Chondrocyte (in vitro differentiated cells): ENCODE measurements at regions not wholly inside any gene's neighbourhood (a gene's known extent, or its start where the extent isn't known, plus 50 kb on each side); places are given as distances from the start of the nearest gene placed in this dataset.

Experiments used
- DNase-seq: peaks from one replicate; pipeline ENCODE4 v3.0.0; 2021; ENCODE audit warnings: mixed read lengths, low spot score
- H3K27ac Mint-ChIP-seq: one replicate; pipeline ENCODE4 v1.8.0; 2021; ENCODE audit warnings: mild to moderate bottlenecking, moderate library complexity, mixed read lengths; ENCODE audit not compliant: unreplicated experiment
- H3K27me3 Mint-ChIP-seq: 2 replicates; pipeline ENCODE4 v1.8.0; 2021; ENCODE audit warnings: low read depth, mixed read lengths
- H3K36me3 Mint-ChIP-seq: 2 replicates; pipeline ENCODE4 v1.8.0; 2021; ENCODE audit warnings: low read depth, mixed read lengths
- H3K4me1 Mint-ChIP-seq: 2 replicates; pipeline ENCODE4 v1.8.0; 2021; ENCODE audit warnings: low read depth, mild to moderate bottlenecking, mixed read lengths
- H3K4me3 Mint-ChIP-seq: one replicate; pipeline ENCODE4 v1.8.0; 2021; ENCODE audit warnings: mild to moderate bottlenecking, moderate library complexity, mixed read lengths; ENCODE audit not compliant: unreplicated experiment
- H3K9me3 Mint-ChIP-seq: 2 replicates; pipeline ENCODE4 v1.8.0; 2021; ENCODE audit warnings: low read depth, mixed read lengths
- CTCF ChIP-seq: fragments of 200-600 bp; sonication (generic); IDR thresholded peaks from 2 replicates; pipeline ENCODE4 v1.5.0; 2021; ENCODE audit warnings: antibody characterized with exemption, mild to moderate bottlenecking, moderate library complexity

GRCh38 chr3:110955301-110955880 is 116.2 kb upstream of the NECTIN3 start:
- H3K4me3 Mint-ChIP-seq, result peak overlapping the region; percentile 66
- H3K27ac Mint-ChIP-seq, result peak overlapping the region; percentile 85
- DNase-seq, result no peak
- no peaks in the 10 kb centered on the region for H3K9me3 Mint-ChIP-seq
- no peaks in the 10 kb centered on the region for H3K27me3 Mint-ChIP-seq
- peaks cover 6% of the 10 kb centered on the region for H3K36me3 Mint-ChIP-seq
- H3K4me1 Mint-ChIP-seq, result peaks cover 62% of the 10 kb centered on the region
- TF ChIP-seq CTCF, result no peak

GRCh38 chr3:110956081-110956480 is 115.5 kb upstream of the NECTIN3 start:
- peak overlapping the region; percentile 85 for H3K27ac Mint-ChIP-seq
- no peaks in the 10 kb centered on the region for H3K9me3 Mint-ChIP-seq
- peak overlapping the region; percentile 66 for H3K4me3 Mint-ChIP-seq
- TF ChIP-seq CTCF, result no peak
- H3K4me1 Mint-ChIP-seq, result peaks cover 64% of the 10 kb centered on the region
- no peaks in the 10 kb centered on the region for H3K27me3 Mint-ChIP-seq
- H3K36me3 Mint-ChIP-seq, result peaks cover 6% of the 10 kb centered on the region
- DNase-seq, result no peak

- peak overlapping the region; percentile 66 for H3K4me3 Mint-ChIP-seq
- peak overlapping the region; percentile 57 for H3K27ac Mint-ChIP-seq
- DNase-seq, result no peak
- peaks cover 6% of the 10 kb centered on the region for H3K36me3 Mint-ChIP-seq
- peaks cover 58% of the 10 kb centered on the region for H3K4me1 Mint-ChIP-seq
- H3K27me3 Mint-ChIP-seq, result no peaks in the 10 kb centered on the region
- peaks cover 4% of the 10 kb centered on the region for H3K9me3 Mint-ChIP-seq
- TF ChIP-seq CTCF, result no peak
Observed at GRCh38 chr3:110957247-110958025, 114.2 kb upstream of the NECTIN3 start.

GRCh38 chr3:110958313-110959147 is 113.1 kb upstream of the NECTIN3 start:
- H3K4me1 Mint-ChIP-seq, result peaks cover 47% of the 10 kb centered on the region
- H3K27me3 Mint-ChIP-seq, result no peaks in the 10 kb centered on the region
- peak overlapping the region; percentile 89 for H3K27ac Mint-ChIP-seq
- TF ChIP-seq CTCF, result no peak
- peaks cover 3% of the 10 kb centered on the region for H3K36me3 Mint-ChIP-seq
- H3K4me3 Mint-ChIP-seq, result peak overlapping the region; percentile 64
- peaks cover 6% of the 10 kb centered on the region for H3K9me3 Mint-ChIP-seq
- DNase-seq, result no peak

GRCh38 chr3:110965976-110966375 is 105.6 kb upstream of the NECTIN3 start:
- H3K27ac Mint-ChIP-seq, result peak overlapping the region; percentile 93

More at GRCh38 chr3:110965976-110966375, 105.6 kb upstream of the NECTIN3 start:
- no peaks in the 10 kb centered on the region for H3K27me3 Mint-ChIP-seq
- peaks cover 4% of the 10 kb centered on the region for H3K4me1 Mint-ChIP-seq
- H3K9me3 Mint-ChIP-seq, result peaks cover 34% of the 10 kb centered on the region
- no peak for TF ChIP-seq CTCF
- H3K4me3 Mint-ChIP-seq, result peak overlapping the region; percentile 88
- DNase-seq, result no peak
- H3K36me3 Mint-ChIP-seq, result peaks cover 37% of the 10 kb centered on the region
